ENCODE measurements at regions not wholly inside any gene's neighbourhood (a gene's known extent, or its start where the extent isn't known, plus 50 kb on each side); places are given as distances from the start of the nearest gene placed in this dataset.

GRCh38 chr6:150651808-150652470, 52.3 kb downstream of the PLEKHG1 start:
- 91 to 96% methylated on average over 6 of the region's 6 CpGs for WGBS, 2 donors
- Histone ChIP-seq H3K27me3 (no peaks in the 10 kb centered on the region), H3K4me1 (no peaks in the 10 kb centered on the region), H3K27ac (no peak overlapping the region), H3K9me3 (no peaks in the 10 kb centered on the region), H3K36me3 (no peaks in the 10 kb centered on the region), H3K4me3 (replicated peaks in 1 of 3) (no peak overlapping the region)
- TF ChIP-seq POLR2A (IDR thresholded peaks at IDR 0.05), result no peak
- TF ChIP-seq, protein P1, sequence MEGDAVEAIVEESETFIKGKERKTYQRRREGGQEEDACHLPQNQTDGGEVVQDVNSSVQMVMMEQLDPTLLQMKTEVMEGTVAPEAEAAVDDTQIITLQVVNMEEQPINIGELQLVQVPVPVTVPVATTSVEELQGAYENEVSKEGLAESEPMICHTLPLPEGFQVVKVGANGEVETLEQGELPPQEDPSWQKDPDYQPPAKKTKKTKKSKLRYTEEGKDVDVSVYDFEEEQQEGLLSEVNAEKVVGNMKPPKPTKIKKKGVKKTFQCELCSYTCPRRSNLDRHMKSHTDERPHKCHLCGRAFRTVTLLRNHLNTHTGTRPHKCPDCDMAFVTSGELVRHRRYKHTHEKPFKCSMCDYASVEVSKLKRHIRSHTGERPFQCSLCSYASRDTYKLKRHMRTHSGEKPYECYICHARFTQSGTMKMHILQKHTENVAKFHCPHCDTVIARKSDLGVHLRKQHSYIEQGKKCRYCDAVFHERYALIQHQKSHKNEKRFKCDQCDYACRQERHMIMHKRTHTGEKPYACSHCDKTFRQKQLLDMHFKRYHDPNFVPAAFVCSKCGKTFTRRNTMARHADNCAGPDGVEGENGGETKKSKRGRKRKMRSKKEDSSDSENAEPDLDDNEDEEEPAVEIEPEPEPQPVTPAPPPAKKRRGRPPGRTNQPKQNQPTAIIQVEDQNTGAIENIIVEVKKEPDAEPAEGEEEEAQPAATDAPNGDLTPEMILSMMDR (IDR thresholded peaks at IDR 0.05), result no peak
- no peak for DNase-seq
- intact Hi-C loops (cut with DNase I), result no loop called here

DNA sequence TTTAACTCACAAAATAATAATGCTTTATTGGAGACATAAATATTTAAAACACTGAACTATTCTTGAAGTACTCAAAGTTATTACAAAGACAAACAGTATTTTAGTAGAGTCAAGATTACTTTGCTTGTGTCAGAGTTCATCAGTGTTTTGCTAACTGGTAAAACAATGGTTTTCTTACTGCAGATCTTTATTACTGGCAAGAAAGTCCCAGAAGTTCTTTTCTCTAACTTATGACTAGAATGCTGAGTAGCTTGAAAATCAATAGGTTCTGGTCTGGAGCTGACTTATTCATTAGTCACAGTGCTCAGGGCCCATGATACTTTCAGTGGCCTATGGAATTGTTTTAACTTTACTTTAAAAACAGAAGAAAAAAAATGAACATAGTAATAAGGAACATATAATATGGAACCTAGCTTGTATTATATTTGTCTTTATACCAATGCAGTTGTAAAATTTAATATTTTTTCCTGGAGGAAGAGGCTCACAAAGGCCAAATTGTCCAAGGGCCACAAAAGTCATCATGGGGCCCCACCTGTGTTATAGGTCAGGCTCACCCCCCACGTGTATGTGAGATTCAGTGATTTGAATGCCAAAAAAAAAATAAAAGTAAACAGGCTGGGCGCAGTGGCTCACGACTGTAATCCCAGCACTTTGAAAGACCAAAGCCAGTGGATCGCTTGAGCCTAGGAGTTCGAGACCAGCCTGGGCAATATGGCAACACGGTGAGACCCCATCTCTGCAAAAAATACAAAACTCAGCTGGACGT, 53.3 kb downstream of the PLEKHG1 start:
- WGBS, 2 donors, result 91 to 93% methylated on average over 7 of the region's 7 CpGs
- intact Hi-C loops (cut with DNase I), result no loop called here
- no peak overlapping the region for H3K27ac ChIP-seq
- no peak overlapping the region for H3K4me3 ChIP-seq (replicated peaks in 1 of 3)
- DNase-seq, result no peak
- no peaks in the 10 kb centered on the region for H3K36me3 ChIP-seq
- no peaks in the 10 kb centered on the region for H3K4me1 ChIP-seq
- H3K27me3 ChIP-seq, result no peaks in the 10 kb centered on the region
- TF ChIP-seq POLR2A (IDR thresholded peaks at IDR 0.05), result no peak
- TF ChIP-seq, protein P1 (IDR thresholded peaks at IDR 0.05), result no peak
- no peaks in the 10 kb centered on the region for H3K9me3 ChIP-seq

DNA sequence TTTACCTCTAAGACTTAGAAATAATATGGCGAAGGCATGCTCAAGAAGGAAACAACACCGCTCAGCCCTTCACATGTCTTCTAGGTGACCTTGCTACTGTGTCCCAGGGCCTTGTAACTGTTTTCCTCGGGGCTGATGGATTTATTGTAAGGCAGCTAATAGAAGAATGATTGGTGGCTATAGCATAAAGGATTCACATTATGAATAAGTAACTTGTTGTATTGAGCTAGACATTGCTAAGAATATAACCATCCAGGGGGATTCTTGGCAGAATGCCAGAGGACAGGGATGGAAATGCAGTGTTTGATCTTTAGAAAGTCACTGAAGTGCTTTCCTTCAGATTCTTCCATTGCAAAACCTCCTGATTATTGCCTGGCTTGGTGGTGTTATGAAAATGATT, 54.9 kb downstream of the PLEKHG1 start:
- Histone ChIP-seq H3K27me3 (no peaks in the 10 kb centered on the region), H3K4me1 (no peaks in the 10 kb centered on the region), H3K36me3 (no peaks in the 10 kb centered on the region), H3K27ac (no peak overlapping the region), H3K4me3 (replicated peaks in 1 of 3) (no peak overlapping the region), H3K9me3 (no peaks in the 10 kb centered on the region)
- no peak for DNase-seq
- TF ChIP-seq POLR2A (IDR thresholded peaks at IDR 0.05), result no peak
- TF ChIP-seq, protein P1 (IDR thresholded peaks at IDR 0.05), result no peak
- WGBS, 2 donors, result 92 to 94% methylated on average over 3 of the region's 3 CpGs
- intact Hi-C loops (cut with DNase I), result no loop called here

GRCh38 chr6:150656156-150656555, 56.5 kb downstream of the PLEKHG1 start:
- TF ChIP-seq POLR2A (IDR thresholded peaks at IDR 0.05), result no peak
- TF ChIP-seq, protein P1 (IDR thresholded peaks at IDR 0.05), result no peak
- DNase-seq, result no peak
- H3K9me3 ChIP-seq, result no peaks in the 10 kb centered on the region
- H3K36me3 ChIP-seq, result no peaks in the 10 kb centered on the region
- H3K4me3 ChIP-seq (replicated peaks in 1 of 3), result no peak overlapping the region
- 77 to 90% methylated on average over 1 of the region's 1 CpG for WGBS, 2 donors
- intact Hi-C loops (cut with DNase I), result no loop called here
- no peaks in the 10 kb centered on the region for H3K4me1 ChIP-seq
- H3K27me3 ChIP-seq, result no peaks in the 10 kb centered on the region
- no peak overlapping the region for H3K27ac ChIP-seq

DNA sequence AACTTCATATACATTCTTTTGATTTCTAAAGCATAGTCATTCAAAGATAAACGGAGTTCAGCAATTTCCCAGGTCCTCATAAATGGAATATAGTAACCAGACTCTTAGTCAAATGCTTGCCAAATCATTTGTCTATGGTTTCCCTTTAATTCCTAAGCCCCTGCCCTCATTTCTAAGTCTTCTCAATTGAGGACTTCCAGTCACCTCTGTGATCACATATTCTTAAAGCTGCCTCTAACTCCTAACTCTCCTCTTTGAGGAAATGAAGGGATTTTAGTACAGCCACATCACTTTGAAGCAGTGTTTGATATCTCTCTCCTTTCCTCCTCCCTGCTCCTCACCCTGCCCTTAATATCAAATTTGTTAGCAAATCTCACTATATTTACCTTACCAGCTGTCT, 58.7 kb downstream of the PLEKHG1 start:
- TF ChIP-seq, protein P1 (IDR thresholded peaks at IDR 0.05), result no peak
- TF ChIP-seq POLR2A (IDR thresholded peaks at IDR 0.05), result no peak
- Histone ChIP-seq H3K4me1 (no peaks in the 10 kb centered on the region), H3K27me3 (no peaks in the 10 kb centered on the region), H3K4me3 (replicated peaks in 1 of 3) (no peak overlapping the region), H3K9me3 (no peaks in the 10 kb centered on the region), H3K36me3 (no peaks in the 10 kb centered on the region), H3K27ac (no peak overlapping the region)
- 86 to 90% methylated on average over 1 of the region's 1 CpG for WGBS, 2 donors
- DNase-seq, result no peak
- intact Hi-C loops (cut with DNase I), result no loop called here
